ENCODE measurements at regions not wholly inside any gene's neighbourhood (a gene's known extent, or its start where the extent isn't known, plus 50 kb on each side); places are given as distances from the start of the nearest gene placed in this dataset.
"Not testable (repeated sequence)": the region's sequence is repeated elsewhere in the genome, so short reads cannot be mapped to it uniquely, and the experiment has no call there.

DNA sequence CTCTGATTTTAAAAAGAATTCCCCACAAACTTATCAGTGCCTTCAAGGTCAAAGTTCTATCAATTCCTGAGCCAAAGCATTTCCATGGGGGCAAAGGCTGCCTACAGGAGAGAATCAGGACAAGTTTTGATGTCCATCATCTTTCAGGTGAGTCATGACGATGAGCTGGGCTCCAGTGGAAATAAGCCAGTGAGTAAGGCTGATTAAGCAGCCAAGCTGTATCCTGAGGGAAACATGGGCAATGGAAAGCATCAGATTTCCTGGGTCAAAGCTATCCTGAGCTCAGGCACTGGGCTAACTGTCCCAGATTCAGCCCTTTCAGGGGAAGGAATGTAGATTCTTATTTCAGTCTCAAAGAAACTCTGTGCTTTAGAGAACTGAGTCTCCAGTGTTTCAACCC, 377.4 kb downstream of the CD109 start:
- no peak for FAIRE-seq
- DNase-seq (ENCODE audit: insufficient read length, low spot score): peak; percentile 22

DNA sequence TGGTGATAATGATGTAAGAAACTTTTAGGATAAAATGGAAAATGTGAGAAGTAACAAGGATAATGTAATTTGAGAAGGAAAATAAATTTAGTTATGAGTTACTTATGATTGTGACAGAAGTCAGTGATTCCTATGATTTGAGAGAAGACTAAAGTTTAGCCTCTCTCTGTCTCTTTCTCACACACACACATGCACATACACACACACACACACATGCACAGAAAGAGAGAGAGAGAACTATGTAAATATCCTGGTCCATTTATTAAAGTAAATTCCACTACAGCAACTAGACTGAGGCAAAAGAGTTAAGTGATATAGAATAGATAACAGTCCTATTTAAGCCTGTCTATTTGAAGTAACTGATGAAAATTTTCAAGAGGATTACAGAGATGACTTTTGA, 375.2 kb downstream of the CD109 start:
- DNase-seq (ENCODE audit: insufficient read length, low spot score) (no peak), FAIRE-seq (no peak)

DNA sequence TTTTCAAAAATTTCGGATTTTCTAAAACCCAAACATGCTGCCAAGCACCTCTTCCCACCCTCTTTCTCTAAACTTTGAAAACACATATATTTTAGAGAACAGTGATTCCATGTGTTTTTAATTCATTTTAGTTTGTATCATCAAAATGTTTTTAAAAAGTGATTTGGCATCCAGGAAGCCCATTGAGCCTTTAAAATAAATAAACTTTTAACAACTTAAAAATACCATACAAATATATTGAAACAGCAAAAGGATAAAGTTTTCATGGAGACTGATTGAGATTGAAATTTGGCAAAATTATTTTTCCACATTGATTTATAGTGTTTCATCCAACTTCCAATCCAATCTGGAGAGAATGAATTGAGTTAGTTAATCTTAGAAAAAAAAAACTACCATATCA, 374.7 kb downstream of the CD109 start:
- FAIRE-seq: no peak

DNA sequence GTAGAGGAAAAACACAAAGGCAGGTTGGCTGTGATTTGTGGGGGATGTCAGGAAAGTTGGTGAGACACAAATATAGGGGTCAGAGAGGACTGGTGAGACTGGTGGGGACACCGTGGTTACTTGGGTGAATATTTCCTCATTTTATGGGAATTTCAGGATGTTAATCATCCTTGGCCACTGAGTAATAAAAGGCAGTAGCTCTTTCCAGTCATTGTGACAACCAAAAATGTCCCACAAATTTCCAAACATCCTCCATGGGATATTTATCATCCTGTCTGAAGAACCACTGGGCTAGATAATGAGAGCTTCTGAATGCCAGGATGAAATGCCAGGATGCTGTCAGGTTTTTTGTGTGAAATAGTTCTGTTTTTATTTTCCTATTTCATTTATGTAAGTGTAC, 374.1 kb downstream of the CD109 start:
- no peak for DNase-seq (ENCODE audit: insufficient read length, low spot score)
- FAIRE-seq: no peak

More for the DNA sequence above, 374.7 kb downstream of the CD109 start:
- no peak for DNase-seq (ENCODE audit: insufficient read length, low spot score)

DNA sequence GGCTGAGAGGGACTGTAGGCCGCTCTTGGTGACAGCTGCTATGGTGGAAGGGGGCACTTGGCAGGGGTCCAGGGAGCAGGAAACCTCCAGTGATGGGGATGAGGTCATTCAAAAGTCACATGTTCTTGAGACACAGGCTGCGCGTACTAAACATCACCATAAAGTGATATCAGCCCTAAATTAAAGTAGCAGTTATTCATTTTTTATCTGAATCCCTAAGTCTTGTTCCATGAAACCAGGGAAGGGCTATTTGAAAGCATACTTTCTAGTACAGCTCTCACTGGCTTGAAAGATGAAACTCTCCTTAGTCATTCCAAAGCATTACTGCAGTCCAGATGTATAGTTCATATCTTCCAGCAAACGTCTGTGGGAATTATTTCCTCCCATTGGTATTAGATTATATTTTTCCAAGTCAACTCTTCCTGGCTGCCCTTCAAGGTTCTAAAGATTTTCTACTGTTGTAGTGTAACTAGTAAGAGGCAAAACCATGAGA, 373.1 kb downstream of the CD109 start:
- DNase-seq (ENCODE audit: insufficient read length, low spot score): no peak
- no peak for FAIRE-seq

DNA sequence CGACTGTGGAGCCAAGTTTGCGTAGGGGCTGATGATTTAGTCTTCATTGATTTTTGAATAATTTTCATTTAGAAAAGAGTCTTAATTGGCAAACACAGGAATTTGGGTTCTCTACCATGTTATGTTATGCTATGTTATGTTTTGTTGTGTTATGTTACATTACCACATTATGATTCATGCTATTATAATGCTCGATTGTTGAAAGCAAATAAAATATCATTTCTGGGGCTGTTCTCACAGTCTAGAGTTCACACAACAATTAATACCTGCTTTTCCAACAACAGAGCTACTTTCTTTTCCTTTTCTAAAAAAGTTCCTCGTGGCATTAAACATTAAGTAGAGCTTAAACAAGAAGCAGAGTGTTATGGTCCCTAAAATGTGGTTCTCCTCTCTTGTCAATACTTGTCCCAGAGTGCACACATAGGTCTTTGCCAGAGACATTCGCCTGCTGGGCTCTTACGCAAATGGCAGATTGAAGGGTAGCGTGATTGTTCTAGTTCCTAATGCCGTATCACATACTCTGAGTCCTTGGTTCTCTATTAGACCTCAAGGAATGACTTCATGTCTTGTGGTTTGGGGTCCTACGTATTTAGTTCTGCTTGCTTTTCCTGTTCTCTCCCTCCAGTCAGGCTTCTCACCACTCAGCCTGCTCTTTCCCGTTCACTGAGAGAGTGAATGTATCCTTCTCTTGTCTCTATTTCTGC, 370.3 kb downstream of the CD109 start:
- no peak for DNase-seq (ENCODE audit: insufficient read length, low spot score)
- no peak for FAIRE-seq

DNA sequence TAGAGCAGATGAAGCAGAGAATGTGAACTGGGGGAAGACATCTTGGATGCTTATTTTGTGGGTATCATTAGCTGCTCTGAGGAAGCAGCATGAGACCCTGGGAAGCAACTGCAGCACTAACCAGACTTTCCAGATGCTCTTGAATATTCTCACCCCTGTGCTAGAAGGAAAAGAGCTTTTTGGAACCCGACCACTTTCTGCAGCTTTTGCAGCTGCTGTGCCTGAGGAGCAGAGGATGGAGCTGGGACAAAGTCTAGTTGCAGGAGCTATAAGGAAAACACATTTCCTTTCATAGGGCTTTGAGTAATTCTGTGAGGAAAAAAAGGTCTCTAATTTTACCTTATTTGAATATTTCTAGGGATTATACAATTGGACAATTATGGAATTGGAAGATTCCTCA, 369.7 kb downstream of the CD109 start:
- DNase-seq (ENCODE audit: insufficient read length, low spot score) (no peak), FAIRE-seq (no peak)

DNA sequence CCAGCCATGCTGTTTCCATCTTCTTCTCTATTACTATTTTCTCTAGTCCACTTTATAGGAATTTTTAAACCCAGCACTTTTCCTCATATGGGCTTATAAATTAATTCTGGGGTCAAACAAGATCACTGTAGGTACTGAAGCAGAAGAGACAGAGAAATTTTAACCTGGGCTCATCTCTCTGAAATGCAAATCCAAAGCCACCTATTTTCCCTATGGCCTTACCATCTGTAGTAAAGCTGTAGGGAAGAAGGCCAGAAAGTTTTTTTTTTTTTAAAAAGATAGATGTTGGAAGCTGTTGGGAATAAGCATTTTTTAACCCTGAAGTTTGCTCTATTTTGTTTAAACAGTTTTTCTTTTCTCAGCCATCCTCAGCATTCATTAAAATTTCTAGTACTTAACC, 367.4 kb downstream of the CD109 start:
- no peak for FAIRE-seq
- DNase-seq (ENCODE audit: insufficient read length, low spot score): no peak

DNA sequence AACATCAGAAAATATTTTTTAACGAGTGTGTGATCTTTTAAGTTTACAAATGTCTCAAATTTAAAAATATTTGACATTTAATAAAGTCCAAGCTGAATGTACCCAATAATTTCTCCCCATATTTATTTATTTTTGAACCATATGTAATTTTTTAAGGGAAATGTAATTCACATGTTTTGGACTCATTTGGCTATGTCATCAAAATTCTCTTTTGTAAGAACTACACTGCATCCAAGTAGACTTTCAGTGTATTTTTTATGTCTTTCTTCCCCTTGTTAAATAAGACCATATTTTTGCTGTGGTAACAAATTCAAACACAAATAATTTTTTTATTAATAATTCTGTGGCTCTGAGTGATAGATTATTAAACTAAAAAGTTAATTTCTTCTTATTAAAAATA, 365.2 kb downstream of the CD109 start:
- no peak for FAIRE-seq
- no peak for DNase-seq (ENCODE audit: insufficient read length, low spot score)

DNA sequence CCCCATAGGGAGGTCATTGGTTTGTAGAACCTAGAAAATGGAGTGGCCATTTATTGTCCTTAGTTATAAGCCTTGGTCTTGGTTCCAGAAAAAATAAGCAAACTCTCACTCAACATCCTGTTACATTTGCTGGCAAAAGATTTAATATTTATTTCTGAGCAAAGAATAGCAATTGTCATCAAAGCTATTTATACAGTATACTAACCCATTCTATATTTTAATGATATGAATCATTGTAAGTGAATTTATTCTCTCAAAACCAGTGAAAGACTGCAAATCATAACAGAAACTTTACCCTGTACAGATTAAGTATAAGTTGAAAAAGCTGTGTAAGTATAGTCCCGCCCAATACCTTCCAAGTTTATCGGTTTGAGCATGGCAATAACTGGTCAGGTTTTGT, 364.4 kb downstream of the CD109 start:
- DNase-seq (ENCODE audit: insufficient read length, low spot score) (no peak), FAIRE-seq (no peak)

DNA sequence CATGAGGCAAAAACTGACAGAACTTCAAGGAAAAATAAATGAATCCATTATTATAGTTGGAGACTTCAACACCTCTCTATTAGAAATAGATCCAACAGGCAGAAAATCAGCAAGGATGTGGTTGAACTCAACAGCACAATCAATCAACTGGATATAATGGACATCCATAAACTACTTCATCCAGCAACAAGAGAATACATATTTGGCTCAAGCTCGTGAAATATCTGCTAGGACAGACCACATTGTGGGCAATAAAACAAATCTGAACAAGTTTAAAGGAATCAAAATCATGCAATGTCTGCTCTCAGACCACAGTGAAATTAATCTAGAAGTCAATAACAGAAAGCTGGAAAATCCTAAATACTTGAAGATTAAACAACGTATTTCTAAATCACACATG, 362.6 kb downstream of the CD109 start:
- FAIRE-seq (no peak), DNase-seq (ENCODE audit: insufficient read length, low spot score) (no peak)

DNA sequence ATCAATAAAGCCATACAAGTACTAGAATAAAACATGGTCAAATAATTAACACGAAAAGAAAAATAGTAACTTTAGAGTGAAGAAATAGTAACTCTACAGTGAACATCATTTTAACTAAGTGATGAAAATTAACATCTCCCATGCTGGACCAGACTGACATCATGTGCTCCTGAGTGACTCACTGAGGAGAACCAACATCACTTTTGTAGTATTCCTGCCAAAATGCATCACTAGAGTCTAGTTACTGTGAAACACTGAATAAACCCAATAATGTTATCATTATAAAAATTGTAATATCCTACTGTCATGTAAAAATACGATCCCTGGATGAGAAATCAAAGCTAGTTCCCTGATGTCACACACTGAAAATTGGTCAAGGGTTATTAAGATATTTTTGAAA, 361.3 kb downstream of the CD109 start:
- FAIRE-seq (no peak), DNase-seq (ENCODE audit: insufficient read length, low spot score) (no peak)

DNA sequence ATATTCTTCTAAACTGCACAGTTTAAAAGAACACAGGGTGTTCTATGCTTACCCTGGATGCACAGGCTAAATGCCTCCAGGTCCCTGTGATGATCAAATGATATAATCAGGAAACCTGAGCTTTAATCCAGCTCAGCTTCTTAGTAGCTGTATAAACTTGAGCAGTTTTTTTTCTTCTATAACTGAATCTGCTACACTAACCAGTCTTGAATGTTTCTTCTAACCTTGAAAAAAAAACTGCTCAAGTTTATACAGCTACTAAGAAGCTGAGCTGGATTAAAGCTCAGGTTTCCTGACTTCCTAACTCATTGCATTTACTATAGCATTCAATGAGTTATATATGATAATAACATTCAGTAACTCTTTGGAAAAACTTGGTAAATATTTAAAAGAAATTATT, 358.2 kb downstream of the CD109 start:
- FAIRE-seq (no peak), DNase-seq (ENCODE audit: insufficient read length, low spot score) (no peak)

DNA sequence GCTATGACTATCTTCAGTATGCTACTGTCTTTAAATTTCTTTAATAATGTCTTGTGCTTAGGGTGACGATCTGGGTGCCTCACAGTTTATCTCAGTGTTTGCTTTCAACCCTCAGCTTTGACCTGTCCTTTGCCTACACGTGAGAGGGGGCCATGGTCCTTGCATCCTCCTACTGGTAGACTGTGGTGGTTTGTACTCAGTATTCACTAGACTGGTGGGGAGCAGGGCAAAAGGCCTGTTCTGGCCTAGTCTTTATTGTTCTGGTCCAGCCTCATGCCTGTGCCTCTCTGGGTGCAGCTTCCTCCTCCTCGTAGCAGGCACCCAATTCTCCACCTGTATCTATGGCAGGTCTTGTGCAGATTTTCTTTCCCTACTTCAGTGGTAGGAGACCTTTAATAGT, 354.9 kb downstream of the CD109 start:
- no peak for FAIRE-seq
- DNase-seq (ENCODE audit: insufficient read length, low spot score): no peak

DNA sequence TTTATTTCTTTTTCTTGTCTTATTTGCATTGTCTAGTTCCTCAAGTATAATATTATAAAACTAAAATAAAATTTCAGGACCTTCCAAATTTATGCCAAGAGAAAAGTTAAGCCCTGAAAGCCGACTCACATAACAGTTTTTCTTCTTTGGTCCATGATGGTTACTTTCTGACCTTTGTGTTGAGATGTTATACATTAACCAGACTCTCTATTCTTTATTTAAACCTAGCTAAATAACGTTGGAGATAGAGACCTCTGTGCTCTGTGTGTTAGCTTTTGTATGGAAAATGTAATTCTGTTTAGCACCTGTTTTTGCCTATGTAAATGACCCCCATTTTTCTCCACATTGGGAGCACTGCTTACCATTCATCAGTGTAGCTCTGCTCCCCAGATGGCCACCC, 352.4 kb downstream of the CD109 start:
- FAIRE-seq: no peak
- DNase-seq (ENCODE audit: insufficient read length, low spot score): no peak

DNA sequence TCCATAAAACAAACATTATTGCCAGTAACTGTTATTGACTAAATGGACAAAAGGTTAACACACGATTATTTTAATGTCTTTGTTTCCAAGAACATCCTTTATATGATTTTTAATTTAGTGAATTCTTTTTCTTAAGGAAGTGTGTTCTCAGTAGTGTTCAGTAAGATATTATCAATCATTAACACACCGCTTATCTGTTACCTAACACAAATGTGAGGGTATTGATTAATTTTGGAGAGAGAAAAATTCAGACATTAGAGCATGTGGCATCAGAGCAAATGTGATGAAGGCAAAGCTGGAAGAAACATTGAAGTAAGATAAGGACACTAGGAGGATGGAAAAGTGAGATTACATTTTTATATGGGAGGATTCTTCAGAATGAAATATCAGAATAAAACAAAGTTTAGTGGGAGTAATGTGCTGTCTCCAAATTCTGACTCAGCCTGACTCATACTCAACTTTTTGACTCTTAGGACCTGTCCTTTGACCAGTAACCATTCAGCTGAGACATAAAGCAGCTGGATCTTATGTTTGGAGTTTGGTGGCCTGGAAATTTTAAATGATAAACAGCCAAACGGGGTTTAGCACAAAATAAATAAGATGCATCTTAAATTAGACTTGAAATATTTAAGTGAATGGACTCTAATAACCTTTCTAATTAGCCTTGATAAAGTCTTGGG, 348.6 kb downstream of the CD109 start:
- FAIRE-seq (no peak), DNase-seq (ENCODE audit: insufficient read length, low spot score) (no peak)

DNA sequence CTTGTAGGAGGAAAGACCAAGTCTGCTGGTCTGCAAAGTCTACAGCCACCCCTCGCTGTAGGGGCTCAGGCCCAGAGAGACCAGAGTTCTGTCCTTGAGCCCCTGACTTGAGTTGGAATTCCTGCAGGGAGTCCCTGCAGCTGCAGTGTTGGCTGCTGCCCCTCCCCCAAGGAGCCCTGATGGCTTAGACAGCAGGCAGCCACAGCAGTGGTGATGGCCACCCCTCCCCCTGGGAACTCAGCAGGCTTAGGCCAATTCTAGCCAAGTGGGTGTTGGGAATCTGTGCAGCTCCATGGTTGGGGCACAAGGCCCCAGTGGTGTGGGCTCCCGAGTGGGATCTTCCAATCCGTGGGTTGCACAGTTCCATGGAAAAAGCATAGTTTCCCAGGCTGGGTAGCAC, 345.4 kb downstream of the CD109 start:
- DNase-seq (ENCODE audit: insufficient read length, low spot score) (no peak), FAIRE-seq (no peak)

DNA sequence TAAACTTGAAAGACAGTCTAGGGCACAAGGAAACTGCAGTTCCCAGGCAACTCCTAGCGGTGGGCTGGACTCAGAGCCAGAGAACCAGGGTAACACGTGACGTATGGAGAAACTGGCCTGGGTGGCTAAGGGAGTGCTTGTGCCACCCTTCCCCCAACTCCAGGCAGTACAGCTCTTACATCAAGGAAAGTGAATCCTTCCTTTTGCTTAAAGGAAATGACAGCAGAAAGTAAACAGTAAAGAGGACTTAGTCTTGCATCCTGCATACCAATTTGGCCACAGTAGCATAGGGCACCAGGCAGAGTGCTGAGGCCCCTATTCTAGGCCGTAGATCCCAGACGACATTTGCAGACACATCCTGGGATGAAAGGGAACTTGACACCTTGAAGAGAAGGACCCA, 322.8 kb downstream of the CD109 start:
- DNase-seq (ENCODE audit: insufficient read length, low spot score): no peak
- no peak for FAIRE-seq

DNA sequence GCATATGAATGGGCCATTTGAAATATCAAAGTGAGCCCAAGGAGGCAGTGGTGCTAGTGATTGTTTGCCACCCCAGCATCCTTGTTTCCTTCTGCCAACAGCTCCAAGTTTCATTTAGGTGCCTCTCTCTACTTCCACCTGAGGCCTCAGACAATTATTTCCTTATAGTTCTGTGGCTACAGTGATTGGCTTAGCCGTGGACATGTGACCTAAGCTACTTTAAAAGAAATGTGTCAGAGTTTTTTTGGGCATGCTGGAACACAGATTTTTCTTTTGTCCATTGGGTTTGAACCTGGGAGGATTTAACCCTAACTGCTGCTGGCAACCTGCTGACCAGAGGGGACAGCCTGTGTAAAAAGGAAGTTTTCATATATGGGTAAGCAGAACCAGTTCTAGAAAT, 319.4 kb downstream of the CD109 start:
- FAIRE-seq: no peak
- DNase-seq (ENCODE audit: insufficient read length, low spot score): no peak

DNA sequence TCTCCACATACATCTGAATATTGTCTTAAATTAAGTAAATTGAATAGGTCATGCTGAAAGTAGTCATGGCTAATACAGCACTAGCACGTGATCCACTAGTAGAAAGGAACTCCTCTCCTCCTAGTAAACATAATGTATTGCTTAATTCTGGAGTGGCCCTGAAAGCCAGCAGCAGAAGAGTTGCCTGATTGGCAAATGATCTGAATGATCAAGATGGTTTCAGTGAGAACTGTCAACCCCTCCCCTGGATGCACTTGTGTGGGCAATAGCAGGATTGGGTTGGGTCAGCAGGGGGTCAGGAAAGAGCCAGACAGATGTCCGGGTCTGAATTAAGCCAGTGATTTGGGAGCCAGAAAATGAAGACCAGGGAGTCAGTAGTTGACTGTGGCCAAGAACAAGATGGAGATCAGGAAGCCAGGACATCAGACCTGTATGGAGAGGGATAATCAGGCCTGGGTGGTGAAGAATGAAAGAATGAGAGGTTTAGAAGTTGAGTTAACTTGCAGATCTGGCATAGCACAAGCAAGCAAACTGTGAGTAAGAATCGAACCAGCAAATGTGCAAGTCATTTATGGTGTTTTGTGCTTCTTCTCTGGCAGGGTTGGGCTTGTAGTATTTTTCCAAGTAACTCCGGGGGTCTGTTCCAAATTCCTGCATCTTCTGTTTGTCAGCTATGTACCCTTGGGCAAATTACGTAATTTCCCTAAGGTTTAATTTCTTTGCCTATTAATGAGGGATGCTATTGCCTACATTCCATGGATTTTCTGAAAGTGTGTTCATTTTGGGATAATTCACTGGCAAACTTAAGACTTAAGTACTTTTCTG, 304.9 kb downstream of the CD109 start:
- DNase-seq (ENCODE audit: insufficient read length, low spot score): no peak
- no peak for FAIRE-seq

DNA sequence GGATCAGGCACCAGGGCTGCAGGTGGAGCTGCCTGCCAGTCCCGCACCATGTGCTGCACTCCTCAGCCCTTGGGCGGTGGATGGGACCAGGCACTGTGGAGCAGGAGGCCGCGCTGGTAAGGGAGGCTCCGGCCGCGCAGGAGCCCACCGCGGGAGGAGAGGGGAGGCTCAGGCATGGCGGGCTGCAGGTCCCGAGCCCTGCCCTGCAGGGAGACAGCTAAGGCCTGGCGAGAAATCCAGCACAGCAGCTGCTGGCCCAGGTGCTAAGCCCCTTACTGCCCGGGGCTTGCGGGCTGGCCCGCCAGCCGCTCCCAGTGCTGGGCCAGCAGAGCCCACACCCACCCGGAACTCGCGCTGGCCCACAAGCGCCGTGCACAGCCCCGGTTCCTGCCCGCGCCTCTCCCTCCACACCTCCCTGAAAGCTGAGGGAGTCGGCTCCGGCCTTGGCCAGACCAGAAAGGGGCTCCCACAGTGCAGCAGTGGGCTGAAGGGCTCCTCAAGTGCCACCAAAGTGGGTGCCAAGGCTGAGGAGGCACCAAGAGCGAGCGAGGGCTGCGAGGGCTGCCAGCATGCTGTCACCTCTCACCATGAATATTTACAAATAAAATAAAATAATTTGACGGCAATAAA, 294.7 kb downstream of the CD109 start:
- not testable (repeated sequence) for DNase-seq (ENCODE audit: insufficient read length, low spot score); FAIRE-seq

Data from HTR-8/SVneo (cell line).